IMR-90 (cell line): ENCODE measurements at regions not wholly inside any gene's neighbourhood (a gene's known extent, or its start where the extent isn't known, plus 50 kb on each side); places are given as distances from the start of the nearest gene placed in this dataset.

Experiments
- ATAC-seq: fragments of 200-7000 bp; cut with Tn5 transposase; 2 replicates; pipeline ENCODE4 v1.9.1; 2020; ENCODE audit warnings: low read depth, mild to moderate bottlenecking, moderate library complexity
- BruUV-seq: library from RNA; stranded (reverse); fragments of 400-500 nt; replicated peaks from 2 replicates; lab custom pipeline; 2021; lab: Mats Ljungman, UMichigan
- CTCF ChIA-PET: fragments of 300-600 bp; formaldehyde crosslinking; extraction: SDS; loops from one replicate; lab custom pipeline; 2021; ENCODE audit warnings: antibody characterized with exemption; lab: Yijun Ruan, JAX
- POLR2A ChIA-PET: fragments of 300-600 bp; sonication (Branson Sonifier 250); formaldehyde crosslinking; loops from one replicate; lab custom pipeline; 2022; ENCODE audit warnings: antibody characterized with exemption; ENCODE audit not compliant: unreplicated experiment; lab: Charles Lee
- DNase-seq: peaks from one replicate; pipeline ENCODE4 v3.0.0; 2013
- H2AFZ ChIP-seq: replicated peaks from 2 replicates; pipeline ENCODE3; 2013; ENCODE audit warnings: low read length, mild to moderate bottlenecking; ENCODE audit not compliant: poor library complexity
- H2AK5ac ChIP-seq: 2 replicates; pipeline ENCODE4 v1.6.1; 2013; ENCODE audit warnings: low read depth, low read length, inconsistent platforms
- H2AK9ac ChIP-seq: replicated peaks from 2 replicates; pipeline ENCODE3; 2013; ENCODE audit warnings: mild to moderate bottlenecking, low read depth, low read length, moderate library complexity; ENCODE audit not compliant: poor library complexity
- H2BK120ac ChIP-seq: 2 replicates; pipeline ENCODE4 v1.6.1; 2013; ENCODE audit warnings: low read depth, low read length, inconsistent platforms
- H2BK15ac ChIP-seq: 3 replicates; pipeline ENCODE4 v1.6.1; 2013; ENCODE audit warnings: low read depth, low read length, inconsistent platforms
- H2BK20ac ChIP-seq: 2 replicates; pipeline ENCODE4 v1.6.1; 2013; ENCODE audit warnings: low read depth, mild to moderate bottlenecking, inconsistent platforms, low read length, moderate library complexity
- H2BK5ac ChIP-seq: 2 replicates; pipeline ENCODE4 v1.6.1; 2013; ENCODE audit warnings: mild to moderate bottlenecking, low read depth, low read length, inconsistent platforms; ENCODE audit not compliant: poor library complexity, severe bottlenecking
- H3K14ac ChIP-seq: replicated peaks from 2 replicates; pipeline ENCODE4 v1.6.1; 2013; ENCODE audit warnings: low read depth, low read length, inconsistent platforms
- H3K18ac ChIP-seq: 2 replicates; pipeline ENCODE4 v1.6.1; 2013; ENCODE audit warnings: low read depth, low read length, control low read depth
- H3K23ac ChIP-seq: 2 replicates; pipeline ENCODE4 v1.6.1; 2013; ENCODE audit warnings: low read depth, low read length, inconsistent platforms
- H3K27ac ChIP-seq: 2 replicates; pipeline ENCODE4 v1.5.1; 2013; ENCODE audit warnings: mild to moderate bottlenecking, control low read depth, low read length; ENCODE audit not compliant: insufficient read depth
- H3K27me3 ChIP-seq: 2 replicates; pipeline ENCODE4 v1.6.1; 2013; ENCODE audit warnings: low read length; ENCODE audit not compliant: control insufficient read depth, insufficient read depth
- H3K36me3 ChIP-seq: 2 replicates; pipeline ENCODE4 v1.6.1; 2013; ENCODE audit warnings: low read length, mixed read lengths; ENCODE audit not compliant: control insufficient read depth, insufficient read depth
- H3K4ac ChIP-seq: 2 replicates; pipeline ENCODE4 v1.6.1; 2013; ENCODE audit warnings: low read depth, low read length, inconsistent platforms
- H3K4me1 ChIP-seq: 2 replicates; pipeline ENCODE4 v1.6.1; 2013; ENCODE audit warnings: low read length, mixed read lengths; ENCODE audit not compliant: control insufficient read depth, insufficient read depth
- H3K4me2 ChIP-seq: 2 replicates; pipeline ENCODE4 v1.6.1; 2013; ENCODE audit warnings: low read depth, mild to moderate bottlenecking, control low read depth, low read length, moderate library complexity
- H3K4me3 ChIP-seq: 2 replicates; pipeline ENCODE4 v1.5.1; 2013; ENCODE audit warnings: low read depth, mild to moderate bottlenecking, control low read depth, low read length, moderate library complexity; ENCODE audit not compliant: insufficient read depth
- H3K56ac ChIP-seq: 2 replicates; pipeline ENCODE4 v1.6.1; 2013; ENCODE audit warnings: low read length, inconsistent platforms; ENCODE audit not compliant: insufficient read depth; ENCODE audit errors: extremely low read depth
- H3K79me1 ChIP-seq, 2 experiments: 2 replicates each; pipeline ENCODE4 v1.6.1; 2013; ENCODE audit warnings: low read length in 2 of 2, inconsistent platforms in 1 of 2, low read depth in 1 of 2
- H3K9ac ChIP-seq: 2 replicates; pipeline ENCODE4 v1.6.1; 2013; ENCODE audit warnings: low read depth, low read length, control low read depth
- H3K9me1 ChIP-seq: 2 replicates; pipeline ENCODE4 v1.6.1; 2013; ENCODE audit warnings: low read length, inconsistent platforms; ENCODE audit not compliant: insufficient read depth
- H3K9me3 ChIP-seq: 2 replicates; pipeline ENCODE4 v1.6.1; 2013; ENCODE audit warnings: low read length; ENCODE audit not compliant: control insufficient read depth, insufficient read depth
- H4K20me1 ChIP-seq: 2 replicates; pipeline ENCODE4 v1.6.1; 2013; ENCODE audit warnings: low read length, inconsistent platforms; ENCODE audit not compliant: insufficient read depth
- H4K5ac ChIP-seq: 2 replicates; pipeline ENCODE4 v1.6.1; 2013; ENCODE audit warnings: mild to moderate bottlenecking, low read depth, low read length, control low read depth
- H4K8ac ChIP-seq, 2 experiments: 2 replicates each; pipeline ENCODE4 v1.6.1; 2013; ENCODE audit warnings: low read depth in 2 of 2, low read length in 2 of 2, control low read depth in 1 of 2, inconsistent platforms in 1 of 2
- H4K91ac ChIP-seq: 2 replicates; pipeline ENCODE4 v1.6.1; 2013; ENCODE audit warnings: low read depth, low read length, inconsistent platforms; ENCODE audit not compliant: insufficient read depth
- CHD1 ChIP-seq: IDR thresholded peaks from 2 replicates; pipeline ENCODE4 v1.6.1; 2012; ENCODE audit warnings: low read depth, low read length, improper control_type of control experiment
- POLR2A ChIP-seq: IDR thresholded peaks from 2 replicates; pipeline ENCODE4 v1.6.1; 2012; ENCODE audit warnings: mild to moderate bottlenecking, low read depth, low read length
- RAD21 ChIP-seq: IDR thresholded peaks from 2 replicates; pipeline ENCODE4 v1.6.1; 2012; ENCODE audit warnings: low read length, improper control_type of control experiment
- WGBS, 2 experiments: methylation state at CpG; one replicate each; pipeline versions ENCODE4 v1.1.5 to v1.1.7; 2013; ENCODE audit warnings: missing lambda C conversion rate in 2 of 2; ENCODE audit not compliant: insufficient read length in 1 of 2; ENCODE audit errors: extremely low coverage in 2 of 2; 5-methylcytosine and 5-hydroxymethylcytosine counted together
- dilution Hi-C: fragments of 300-500 bp; cut with HindIII; formaldehyde crosslinking; loops from one replicate; pipeline ENCODE4 v1.14.3; 2018; ENCODE audit warnings: low sequenced_read_pairs; ENCODE audit not compliant: unreplicated experiment
- in situ Hi-C: fragments of 300-500 bp; cut with MboI; formaldehyde crosslinking; loops from 3 replicates; pipeline ENCODE4 v1.14.3; 2019; ENCODE audit warnings: low sequenced_read_pairs, inconsistent platforms, mixed read lengths
- intact Hi-C: fragments of 100-400 bp; cut with micrococcal nuclease; formaldehyde crosslinking; loops from 2 replicates; pipeline ENCODE4 v1.10.0; 2022
- TF ChIP-seq, protein P1 (sequence below): fragments of 150-350 bp; IDR thresholded peaks from 2 replicates; pipeline ENCODE4 v1.6.1; 2017; ENCODE audit warnings: mild to moderate bottlenecking, antibody characterized with exemption, low read length, low read depth

DNA sequence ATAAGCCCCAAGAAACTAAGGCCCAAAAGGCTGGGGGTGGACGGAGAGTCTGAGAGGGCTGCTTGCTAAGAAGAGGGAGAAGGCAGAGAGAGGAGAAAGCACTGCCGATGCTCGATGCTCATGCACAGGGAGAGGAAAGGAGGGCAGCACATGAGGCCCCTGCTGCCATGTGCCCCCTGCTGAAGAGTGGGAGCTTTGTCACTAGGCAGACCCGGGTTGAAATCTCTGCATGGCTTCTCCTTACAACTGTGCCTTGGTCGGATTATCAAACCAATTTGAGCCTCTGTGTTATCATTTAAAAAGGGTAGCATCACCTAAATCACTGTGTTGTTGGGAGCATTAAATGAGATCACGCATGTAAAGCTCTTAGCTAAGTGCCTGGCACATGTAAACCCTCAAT lies 330.5 kb downstream of the NXPE2 start:
- no peak overlapping the region for H2AK9ac ChIP-seq
- dilution Hi-C loops (no loop called here), intact Hi-C loops (no loop called here), in situ Hi-C loops (no loop called here)
- no peaks in the 10 kb centered on the region for H3K27me3 ChIP-seq
- no peaks in the 10 kb centered on the region for H3K36me3 ChIP-seq
- no peaks in the 10 kb centered on the region for H3K79me1 ChIP-seq
- no peak overlapping the region for H2BK5ac ChIP-seq
- TF ChIP-seq CHD1 = no peak
- TF ChIP-seq RAD21 = no peak
- TF ChIP-seq, protein P1, sequence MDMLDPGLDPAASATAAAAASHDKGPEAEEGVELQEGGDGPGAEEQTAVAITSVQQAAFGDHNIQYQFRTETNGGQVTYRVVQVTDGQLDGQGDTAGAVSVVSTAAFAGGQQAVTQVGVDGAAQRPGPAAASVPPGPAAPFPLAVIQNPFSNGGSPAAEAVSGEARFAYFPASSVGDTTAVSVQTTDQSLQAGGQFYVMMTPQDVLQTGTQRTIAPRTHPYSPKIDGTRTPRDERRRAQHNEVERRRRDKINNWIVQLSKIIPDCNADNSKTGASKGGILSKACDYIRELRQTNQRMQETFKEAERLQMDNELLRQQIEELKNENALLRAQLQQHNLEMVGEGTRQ = no peak
- TF ChIP-seq POLR2A = no peak
- H3K4me2 ChIP-seq = no peak overlapping the region
- H3K9ac ChIP-seq = no peak overlapping the region
- no peak overlapping the region for H3K4me3 ChIP-seq
- H4K8ac ChIP-seq = no peak overlapping the region
- H3K56ac ChIP-seq = no peak overlapping the region
- no peaks in the 10 kb centered on the region; the same call in 1 of the 2 replicates for H3K9me3 ChIP-seq
- ChIA-PET CTCF (no interaction called here), POLR2A (no interaction called here)
- no peak overlapping the region for H2BK15ac ChIP-seq
- H2AFZ ChIP-seq = no peak overlapping the region
- H3K14ac ChIP-seq = no peak overlapping the region
- no peak overlapping the region for H4K91ac ChIP-seq
- no peak overlapping the region for H2BK20ac ChIP-seq
- DNase-seq (no peak), ATAC-seq (no peak)
- H3K9me1 ChIP-seq = no peaks in the 10 kb centered on the region
- no peak overlapping the region for H3K23ac ChIP-seq
- WGBS, 2 experiments = 17% methylated on average over 1 of the region's 6 CpGs; no CpG with 5 or more reads in 1 of the 2 experiments
- H3K4ac ChIP-seq = no peak overlapping the region
- H4K5ac ChIP-seq = no peak overlapping the region
- no TSS peak for BruUV-seq
- no peak overlapping the region for H3K27ac ChIP-seq
- no peaks in the 10 kb centered on the region for H4K20me1 ChIP-seq
- no peak overlapping the region for H2BK120ac ChIP-seq
- H3K4me1 ChIP-seq = no peaks in the 10 kb centered on the region
- H3K18ac ChIP-seq = no peak overlapping the region
- H2AK5ac ChIP-seq = no peak overlapping the region
